Spleen (tissue), 11 donors: ENCODE measurements at regions not wholly inside any gene's neighbourhood (a gene's known extent, or its start where the extent isn't known, plus 50 kb on each side); places are given as distances from the start of the nearest gene placed in this dataset.
"Not testable (repeated sequence)": the region's sequence is repeated elsewhere in the genome, so short reads cannot be mapped to it uniquely, and the experiment has no call there.

Experiments used
- DNase-seq: peaks from one replicate; pipeline ENCODE4 v3.0.0-alpha.2; 2020
- H3K27ac ChIP-seq, 8 donors: fragments of 200-600 bp; sonication (generic) in 7 of 8; 1 replicate in 4 of 8; 2 replicates in 4 of 8; pipeline versions ENCODE4 v1.5.0 to v1.8.0; 2016 to 2021; ENCODE audit warnings: inconsistent platforms in 4 of 8, mild to moderate bottlenecking in 4 of 8, moderate library complexity in 1 of 8
- H3K27me3 ChIP-seq, 7 donors: fragments of 200-600 bp; sonication (generic) in 6 of 7; replicated peaks in 1 of 7; 1 replicate in 4 of 7; 2 replicates in 3 of 7; pipeline versions ENCODE4 v1.5.0 to v1.8.0; 2016 to 2021; ENCODE audit warnings: inconsistent platforms in 3 of 7, mild to moderate bottlenecking in 1 of 7
- H3K36me3 ChIP-seq, 6 donors: fragments of 200-600 bp; sonication (generic) in 5 of 6; 1 replicate in 4 of 6; 2 replicates in 2 of 6; pipeline versions ENCODE4 v1.5.0 to v1.8.0; 2016 to 2021; ENCODE audit warnings: inconsistent platforms in 2 of 6
- H3K4me1 ChIP-seq, 6 donors: fragments of 200-600 bp; sonication (generic) in 5 of 6; 1 replicate in 3 of 6; 2 replicates in 3 of 6; pipeline versions ENCODE4 v1.5.0 to v1.8.0; 2016 to 2021; ENCODE audit warnings: inconsistent platforms in 3 of 6
- H3K4me3 ChIP-seq, 8 donors: fragments of 200-600 bp; sonication (generic) in 7 of 8; 1 replicate in 4 of 8; 2 replicates in 4 of 8; pipeline versions ENCODE4 v1.5.0 to v1.8.0; 2016 to 2021; ENCODE audit warnings: inconsistent platforms in 4 of 8, mild to moderate bottlenecking in 4 of 8, moderate library complexity in 2 of 8
- H3K9me3 ChIP-seq, 8 donors: fragments of 200-600 bp; sonication (generic) in 7 of 8; 1 replicate in 4 of 8; 2 replicates in 4 of 8; pipeline versions ENCODE4 v1.5.0 to v1.8.0; 2016 to 2021; ENCODE audit warnings: inconsistent platforms in 4 of 8
- CTCF ChIP-seq, 11 experiments: fragments of 200-600 bp in 7 of 11; fragments of 450-650 bp in 4 of 11; sonication (generic) in 4 of 11; IDR thresholded peaks in 8 of 11; conservative IDR thresholded peaks in 3 of 11; 1 replicate in 7 of 11; 2 replicates in 4 of 11; pipeline versions ENCODE4 v1.4.0 to v1.8.0; 2016 to 2021; ENCODE audit warnings: antibody characterized with exemption in 11 of 11, inconsistent platforms in 4 of 11, mild to moderate bottlenecking in 1 of 11
- POLR2A ChIP-seq, 3 donors: fragments of 450-650 bp; IDR thresholded peaks; one replicate each; pipeline ENCODE4 v1.5.1; 2017; ENCODE audit warnings: antibody characterized with exemption in 3 of 3, mild to moderate bottlenecking in 1 of 3
- POLR2AphosphoS5 ChIP-seq, 3 donors: sonication (generic); formaldehyde crosslinking; IDR thresholded peaks; one replicate each; pipeline ENCODE4 v1.5.1; 2017; ENCODE audit warnings: antibody characterized with exemption in 3 of 3
- WGBS, 5 donors: extraction: QIAGEN DNeasy Blood & Tissue Kit in 3 of 5; methylation state at CpG; one replicate each; pipeline versions ENCODE4 v1.1.5 to v1.1.7; 2013 to 2018; 5-methylcytosine and 5-hydroxymethylcytosine counted together
- intact Hi-C: fragments of 100-400 bp; cut with DNase I; formaldehyde crosslinking; loops from one replicate; pipeline ENCODE4 v1.15.0; 2023; ENCODE audit warnings: low total_unique reads
- donor health status: healthy with polysubstance abuse.
- donor health status: DM: no; HTN: no; CAD: no; lungs with moderate emphysema.
- donor health status: DM: no; HTN: no; CAD: no.
- donor health status: Bipolar disorder and iron deficiency.
- donor health status: healthy.
- donor health status: DM: no; HTN: no; CAD: no.
- donor health status: DM: yes; HTN: yes; CAD: no.

- Histone ChIP-seq H3K4me3 (no peak overlapping the region), H3K27ac (no peak overlapping the region), H3K9me3 (peaks cover 0 to 21% (median 19%) of the 10 kb centered on the region in 8 donors), H3K4me1 (no peaks in the 10 kb centered on the region), H3K27me3 (no peaks in the 10 kb centered on the region), H3K36me3 (no peaks in the 10 kb centered on the region)
- intact Hi-C loops, result loop anchor here (10.0 kb wide), 2 partner anchors 307 to 367 kb away; no protein-coding TSS in a partner anchor
- TF ChIP-seq POLR2AphosphoS5 (IDR thresholded peaks at IDR 0.05), result no peak
- TF ChIP-seq CTCF (IDR thresholded peaks at IDR 0.05 in 8 of 11, conservative IDR thresholded peaks at IDR 0.05 in 3 of 11), result no peak
- TF ChIP-seq POLR2A (IDR thresholded peaks at IDR 0.05), result no peak
- DNase-seq, result no peak
Observed at GRCh38 chr12:9337656-9338055, 129.5 kb upstream of the PZP start.

GRCh38 chr12:9336375-9337011 lies 128.3 kb upstream of the PZP start:
- DNase-seq, H3K27me3 ChIP-seq, H3K4me3 ChIP-seq, H3K36me3 ChIP-seq, H3K4me1 ChIP-seq, H3K27ac ChIP-seq: not testable (repeated sequence)
- intact Hi-C loops, result loop anchor here (10.0 kb wide), 2 partner anchors 308 to 368 kb away; no protein-coding TSS in a partner anchor
- peaks cover 0 to 21% (median 19%) of the 10 kb centered on the region in 8 donors for H3K9me3 ChIP-seq
- WGBS, 5 donors, result 92 to 95% (median 93%) methylated on average over 7 of the region's 7 CpGs

DNA sequence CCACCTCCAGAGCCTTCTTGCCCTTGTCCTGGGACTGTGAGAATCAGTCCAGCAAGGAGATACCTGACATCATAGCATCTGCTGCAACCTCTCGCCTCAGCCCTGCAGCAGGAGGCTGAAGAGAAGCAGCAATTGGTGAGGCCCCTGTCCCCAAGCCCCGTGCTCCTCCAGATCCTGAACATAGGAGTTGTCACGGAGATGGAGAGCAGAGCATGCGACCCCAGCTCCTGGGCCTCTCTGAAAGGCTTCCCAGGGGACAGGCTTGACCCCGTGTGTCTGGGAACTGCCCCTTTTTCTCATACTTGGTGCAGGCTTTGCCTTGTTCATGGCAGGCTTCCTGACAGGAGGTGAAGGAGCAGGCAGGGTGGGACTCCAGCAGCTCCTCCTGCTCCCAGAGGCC lies 127.7 kb upstream of the PZP start:
- WGBS, 5 donors, result 60 to 81% (median 76%) methylated on average over 5 of the region's 5 CpGs
- peaks cover 0 to 21% (median 19%) of the 10 kb centered on the region in 8 donors for H3K9me3 ChIP-seq
- TF ChIP-seq CTCF (IDR thresholded peaks at IDR 0.05 in 8 of 11, conservative IDR thresholded peaks at IDR 0.05 in 3 of 11) (no peak), POLR2A (IDR thresholded peaks at IDR 0.05) (no peak), POLR2AphosphoS5 (IDR thresholded peaks at IDR 0.05) (no peak)
- H3K4me1 ChIP-seq, result peaks cover 0 to 7% (median 4%) of the 10 kb centered on the region in 6 donors
- no peak overlapping the region for H3K4me3 ChIP-seq
- DNase-seq, result no peak
- H3K27ac ChIP-seq, result no peak overlapping the region
- H3K36me3 ChIP-seq, result no peaks in the 10 kb centered on the region
- intact Hi-C loops, result loop anchor here (10.0 kb wide), 2 partner anchors 309 to 369 kb away; no protein-coding TSS in a partner anchor
- no peaks in the 10 kb centered on the region for H3K27me3 ChIP-seq

DNA sequence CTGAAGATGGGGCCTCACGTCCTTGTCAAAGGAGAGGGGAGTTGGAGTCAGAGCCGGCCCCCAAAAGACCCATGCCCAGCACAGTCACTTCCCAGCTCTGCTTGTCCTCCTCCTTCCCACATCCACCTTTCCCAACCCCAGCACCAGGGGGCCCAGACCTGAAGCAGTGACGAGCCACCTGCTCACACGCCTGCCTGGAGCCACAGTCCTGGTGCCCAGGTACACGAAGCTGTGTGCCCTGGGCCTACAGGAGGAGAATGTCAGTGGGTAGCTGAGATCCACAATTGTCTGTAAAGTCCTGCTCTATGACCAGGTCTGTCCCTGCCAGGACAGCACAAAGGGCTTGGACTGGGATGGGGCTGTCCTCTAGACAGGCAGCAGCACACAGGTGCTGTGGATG lies 126.8 kb upstream of the PZP start:
- TF ChIP-seq POLR2A (IDR thresholded peaks at IDR 0.05) (no peak), POLR2AphosphoS5 (IDR thresholded peaks at IDR 0.05) (no peak), CTCF (IDR thresholded peaks at IDR 0.05 in 8 of 11, conservative IDR thresholded peaks at IDR 0.05 in 3 of 11) (no peak)
- DNase-seq, result no peak
- intact Hi-C loops, result loop anchor here (10.0 kb wide), 2 partner anchors 310 to 370 kb away; no protein-coding TSS in a partner anchor

More for the DNA sequence above, 126.8 kb upstream of the PZP start:
- peaks cover 0 to 21% (median 19%) of the 10 kb centered on the region in 8 donors for H3K9me3 ChIP-seq
- peaks cover 0 to 7% (median 4%) of the 10 kb centered on the region in 6 donors for H3K4me1 ChIP-seq
- no peaks in the 10 kb centered on the region for H3K36me3 ChIP-seq
- 71 to 94% (median 84%) methylated on average over 5 of the region's 5 CpGs for WGBS, 5 donors
- no peak overlapping the region for H3K27ac ChIP-seq
- H3K27me3 ChIP-seq, result no peaks in the 10 kb centered on the region
- H3K4me3 ChIP-seq, result no peak overlapping the region
